HG02840 (cell line): ENCODE measurements at regions not wholly inside any gene's neighbourhood (a gene's known extent, or its start where the extent isn't known, plus 50 kb on each side); places are given as distances from the start of the nearest gene placed in this dataset.
A peak's percentile ranks its signal among the peaks of the same experiment; 100 is the strongest.
"Not testable (repeated sequence)": the region's sequence is repeated elsewhere in the genome, so short reads cannot be mapped to it uniquely, and the experiment has no call there.

Experiments
- ATAC-seq: cut with Tn5 transposase; IDR thresholded peaks from one replicate; pipeline ENCODE4 v1.9.1; 2021; ENCODE audit warnings: mild to moderate bottlenecking, moderate library complexity, moderate number of reproducible peaks; ENCODE audit not compliant: unreplicated experiment, low FRiP score

GRCh38 chr4:162770761-162771490 lies 395.8 kb downstream of the NAF1 start:
- no peak for ATAC-seq

- no peak for ATAC-seq
These were observed 399.6 kb downstream of the NAF1 start for GRCh38 chr4:162767083-162767482.

GRCh38 chr4:162761965-162762364 lies 404.7 kb downstream of the NAF1 start:
- no peak for ATAC-seq

- ATAC-seq, result not testable (repeated sequence)
These were observed 426.5 kb downstream of the NAF1 start for GRCh38 chr4:162740228-162740627.

GRCh38 chr4:162739596-162739995 lies 427.1 kb downstream of the NAF1 start:
- not testable (repeated sequence) for ATAC-seq

GRCh38 chr4:162732876-162733275 lies 433.8 kb downstream of the NAF1 start:
- no peak for ATAC-seq

- no peak for ATAC-seq
These were observed 438.9 kb downstream of the NAF1 start for GRCh38 chr4:162727766-162728165.

GRCh38 chr4:162727232-162727631 lies 439.5 kb downstream of the NAF1 start:
- no peak for ATAC-seq

GRCh38 chr4:162715401-162715800 lies 451.3 kb downstream of the NAF1 start:
- no peak for ATAC-seq

- ATAC-seq, result no peak
These were observed 458.7 kb downstream of the NAF1 start for GRCh38 chr4:162707962-162708361.

- ATAC-seq, result no peak
These were observed 460.1 kb downstream of the NAF1 start for GRCh38 chr4:162706632-162707031.

- ATAC-seq, result no peak
These were observed 460.6 kb downstream of the NAF1 start for GRCh38 chr4:162706051-162706450.

GRCh38 chr4:162705130-162705803 lies 461.4 kb downstream of the NAF1 start:
- no peak for ATAC-seq

GRCh38 chr4:162700815-162701361 lies 465.8 kb downstream of the NAF1 start:
- ATAC-seq, result no peak

- no peak for ATAC-seq
These were observed 466.3 kb downstream of the NAF1 start for GRCh38 chr4:162700358-162700757.

GRCh38 chr4:162699629-162700028 lies 467.1 kb downstream of the NAF1 start:
- ATAC-seq, result no peak

GRCh38 chr4:162685410-162685809 lies 481.3 kb downstream of the NAF1 start:
- ATAC-seq, result no peak

- no peak for ATAC-seq
These were observed 481.7 kb downstream of the NAF1 start for GRCh38 chr4:162684998-162685397.

GRCh38 chr4:162684371-162684700 lies 482.4 kb downstream of the NAF1 start:
- ATAC-seq, result no peak

- peak; percentile 82 for ATAC-seq
These were observed 482.9 kb downstream of the NAF1 start for GRCh38 chr4:162683659-162684370.

GRCh38 chr4:162682651-162683050 lies 484.0 kb downstream of the NAF1 start:
- ATAC-seq, result no peak
